Right forelimb (tissue), 1 donor: ENCODE measurements at regions not wholly inside any gene's neighbourhood (a gene's known extent, or its start where the extent isn't known, plus 50 kb on each side); places are given as distances from the start of the nearest gene placed in this dataset.

ENCODE experiments used
- DNase-seq: peaks from one replicate; pipeline ENCODE4 v3.0.0-alpha.2; 2018

GRCh38 chr4:55175779-55176231 lies 50.4 kb upstream of the KDR start:
- no peak for DNase-seq

- DNase-seq: no peak
Observed at GRCh38 chr4:55176497-55176896, 51.1 kb upstream of the KDR start.

GRCh38 chr4:55177461-55177860 lies 52.1 kb upstream of the KDR start:
- DNase-seq: no peak

- no peak for DNase-seq
Observed at GRCh38 chr4:55178226-55179005, 53.0 kb upstream of the KDR start.

GRCh38 chr4:55181010-55182005 lies 55.9 kb upstream of the KDR start:
- DNase-seq: peak; percentile 60

GRCh38 chr4:55183926-55184599 lies 58.7 kb upstream of the KDR start:
- no peak for DNase-seq

GRCh38 chr4:55184600-55185523 lies 59.5 kb upstream of the KDR start:
- DNase-seq: no peak

- no peak for DNase-seq
Observed at GRCh38 chr4:55186123-55186522, 60.7 kb upstream of the KDR start.

GRCh38 chr4:55186700-55187099 lies 61.3 kb upstream of the KDR start:
- DNase-seq: no peak

- no peak for DNase-seq
Observed at GRCh38 chr4:55214172-55214571, 88.8 kb upstream of the KDR start.

GRCh38 chr4:55215087-55215486 lies 89.7 kb upstream of the KDR start:
- no peak for DNase-seq

GRCh38 chr4:55216863-55217635 lies 91.7 kb upstream of the KDR start:
- DNase-seq: no peak

GRCh38 chr4:55218041-55218440 lies 92.6 kb upstream of the KDR start:
- no peak for DNase-seq

- no peak for DNase-seq
Observed at GRCh38 chr4:55237839-55238238, 108.2 kb upstream of the SRD5A3 start.

GRCh38 chr4:55238407-55238806 lies 107.6 kb upstream of the SRD5A3 start:
- DNase-seq: no peak

- no peak for DNase-seq
Observed at GRCh38 chr4:55241461-55241860, 104.6 kb upstream of the SRD5A3 start.

- no peak for DNase-seq
Observed at GRCh38 chr4:55242506-55242905, 103.5 kb upstream of the SRD5A3 start.

- DNase-seq: no peak
Observed at GRCh38 chr4:55247521-55247920, 98.5 kb upstream of the SRD5A3 start.

GRCh38 chr4:55248756-55249155 lies 97.3 kb upstream of the SRD5A3 start:
- DNase-seq: no peak

GRCh38 chr4:55249476-55249875 lies 96.6 kb upstream of the SRD5A3 start:
- no peak for DNase-seq

GRCh38 chr4:55251342-55251741 lies 94.7 kb upstream of the SRD5A3 start:
- DNase-seq: no peak
